ENCODE measurements at regions not wholly inside any gene's neighbourhood (a gene's known extent, or its start where the extent isn't known, plus 50 kb on each side); places are given as distances from the start of the nearest gene placed in this dataset.

- no peak for TF ChIP-seq CTCF (IDR thresholded peaks at IDR 0.05; ENCODE audit: low read depth, low read length)
- no peak overlapping the region for H3K4me3 ChIP-seq (replicated peaks in 1 of 2; ENCODE audit: low read depth in 2 of 2, low read length in 2 of 2)
- DNase-seq (ENCODE audit: low read depth in 2 of 2): no peak
Measured at GRCh38 chr3:94909726-94910125, 846.9 kb downstream of the NSUN3 start.

DNA sequence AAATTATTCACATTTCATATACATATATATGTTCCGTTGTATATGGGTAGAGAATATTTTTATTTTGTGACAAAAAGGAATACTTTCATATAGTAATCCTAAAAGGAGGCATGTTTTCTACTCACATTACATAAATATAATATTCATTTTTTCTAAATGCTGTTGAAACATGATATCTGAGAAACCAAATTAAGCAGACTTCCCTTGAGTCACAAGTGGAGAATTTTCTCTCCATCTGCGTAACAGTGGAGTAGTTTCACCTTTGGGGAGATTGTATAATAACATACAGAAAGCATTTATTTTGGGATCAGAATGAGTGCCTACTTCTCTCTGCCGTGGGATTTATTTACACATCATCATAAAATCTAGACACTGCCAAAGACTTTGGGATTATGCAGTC is 849.8 kb downstream of the NSUN3 start:
- DNase-seq (ENCODE audit: low read depth in 2 of 2): no peak
- no peak overlapping the region for H3K4me3 ChIP-seq (replicated peaks in 1 of 2; ENCODE audit: low read depth in 2 of 2, low read length in 2 of 2)
- TF ChIP-seq CTCF (IDR thresholded peaks at IDR 0.05; ENCODE audit: low read depth, low read length): no peak

GRCh38 chr3:94927175-94927574 is 864.3 kb downstream of the NSUN3 start:
- DNase-seq (ENCODE audit: low read depth in 2 of 2): no peak
- TF ChIP-seq CTCF (IDR thresholded peaks at IDR 0.05; ENCODE audit: low read depth, low read length): no peak
- H3K4me3 ChIP-seq (replicated peaks in 1 of 2; ENCODE audit: low read depth in 2 of 2, low read length in 2 of 2): no peak overlapping the region

GRCh38 chr3:94928921-94929320 is 866.1 kb downstream of the NSUN3 start:
- no peak for TF ChIP-seq CTCF (IDR thresholded peaks at IDR 0.05; ENCODE audit: low read depth, low read length)
- DNase-seq (ENCODE audit: low read depth in 2 of 2): peak; percentile 3 to 86
- no peak overlapping the region for H3K4me3 ChIP-seq (replicated peaks in 1 of 2; ENCODE audit: low read depth in 2 of 2, low read length in 2 of 2)

DNA sequence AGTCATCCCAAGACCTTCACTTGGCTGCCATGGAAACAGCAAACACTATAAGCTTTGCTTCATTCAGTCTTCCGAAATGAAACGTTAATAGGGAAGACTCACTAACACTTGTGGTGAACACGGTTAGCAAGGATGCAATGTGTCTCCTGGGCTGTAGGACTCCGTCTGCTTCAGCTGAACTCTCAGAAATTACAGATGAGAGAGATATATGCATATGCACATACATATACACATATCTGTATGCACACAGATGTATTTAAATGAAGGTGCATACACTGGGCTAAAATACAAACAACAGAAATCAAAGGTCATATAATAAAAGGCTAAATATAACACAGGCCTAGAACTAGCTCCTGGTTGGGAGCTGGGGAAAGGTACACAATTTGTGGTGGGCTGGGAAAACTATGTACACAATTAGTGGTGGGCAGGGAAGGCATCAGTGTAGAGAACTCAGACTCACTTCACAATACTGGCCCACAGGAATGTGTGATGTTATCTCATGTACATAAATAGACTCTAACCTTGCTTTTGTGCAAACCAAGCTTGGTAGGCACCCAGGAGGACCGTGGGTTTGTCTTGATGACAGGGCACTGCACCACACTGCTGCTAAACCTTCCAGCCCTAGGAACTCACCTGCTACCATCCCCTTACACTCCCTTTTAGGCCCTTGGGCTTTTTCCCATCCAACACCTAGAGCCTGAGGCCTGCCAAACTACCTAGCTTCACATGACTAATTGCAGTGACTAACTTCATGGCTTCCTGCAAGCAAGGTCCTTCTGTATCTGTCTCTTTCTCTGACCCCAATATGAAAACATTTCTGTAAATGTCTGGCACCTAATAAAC is 873.1 kb downstream of the NSUN3 start:
- DNase-seq (ENCODE audit: low read depth in 2 of 2): no peak
- H3K4me3 ChIP-seq (replicated peaks in 1 of 2; ENCODE audit: low read depth in 2 of 2, low read length in 2 of 2): no peak overlapping the region
- TF ChIP-seq CTCF (IDR thresholded peaks at IDR 0.05; ENCODE audit: low read depth, low read length): no peak

DNA sequence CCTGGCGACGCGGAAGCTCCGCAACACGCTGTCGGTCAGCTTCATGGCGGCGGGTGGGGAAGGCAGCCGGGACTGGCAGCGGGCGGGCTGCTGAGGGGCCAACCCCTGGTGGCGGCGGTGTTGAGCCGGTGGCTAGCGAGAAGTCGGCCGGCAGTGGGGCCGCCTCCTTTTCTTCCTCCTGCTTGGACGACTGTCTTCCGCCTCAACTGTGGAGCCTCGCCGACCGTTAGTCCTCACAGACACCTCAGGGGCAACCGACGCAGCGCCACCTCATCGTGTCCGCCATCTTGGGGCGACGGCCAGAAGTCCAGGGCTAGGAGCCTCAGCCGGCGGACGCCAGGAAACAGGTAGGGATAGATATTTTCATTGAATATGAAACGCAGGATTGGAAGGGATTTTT is 875.1 kb downstream of the NSUN3 start:
- no peak for DNase-seq (ENCODE audit: low read depth in 2 of 2)
- no peak overlapping the region for H3K4me3 ChIP-seq (replicated peaks in 1 of 2; ENCODE audit: low read depth in 2 of 2, low read length in 2 of 2)
- no peak for TF ChIP-seq CTCF (IDR thresholded peaks at IDR 0.05; ENCODE audit: low read depth, low read length)

DNA sequence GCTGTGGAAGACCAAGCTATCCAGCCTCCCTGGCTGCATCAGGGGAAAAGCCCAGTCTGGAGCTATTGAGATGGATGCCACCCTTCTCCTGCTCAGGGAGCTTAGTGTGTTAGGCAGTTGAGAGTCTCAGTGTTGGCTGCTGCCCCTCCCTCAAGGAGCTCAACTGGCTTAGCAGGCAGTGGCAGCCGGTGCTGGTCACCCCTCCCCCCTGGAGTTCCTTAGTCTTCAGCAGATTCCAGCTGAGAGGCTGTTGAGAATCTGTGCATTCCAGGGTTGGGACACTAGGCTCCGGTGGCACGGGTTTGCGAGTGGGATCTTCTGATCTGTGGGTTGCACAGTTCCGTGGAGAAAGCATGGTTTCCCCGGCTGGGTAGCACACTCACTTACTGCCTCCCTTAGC is 883.8 kb downstream of the NSUN3 start:
- DNase-seq (ENCODE audit: low read depth in 2 of 2): no peak
- TF ChIP-seq CTCF (IDR thresholded peaks at IDR 0.05; ENCODE audit: low read depth, low read length): no peak

More for the DNA sequence above, 883.8 kb downstream of the NSUN3 start:
- H3K4me3 ChIP-seq (replicated peaks in 1 of 2; ENCODE audit: low read depth in 2 of 2, low read length in 2 of 2): no peak overlapping the region

Data from cardiac fibroblast (primary cell).